Liver (tissue), 8 donors: ENCODE measurements at regions not wholly inside any gene's neighbourhood (a gene's known extent, or its start where the extent isn't known, plus 50 kb on each side); places are given as distances from the start of the nearest gene placed in this dataset.

ENCODE experiments used
- DNase-seq: peaks from one replicate; pipeline ENCODE4 v3.0.0-alpha.2; 2017; ENCODE audit warnings: low spot score
- H3K27ac ChIP-seq, 2 donors: one replicate each; pipeline ENCODE4 v1.7.0; 2013; ENCODE audit warnings: inconsistent platforms in 2 of 2, low read length in 2 of 2, control low read depth in 1 of 2, low read depth in 1 of 2, mild to moderate bottlenecking in 1 of 2
- H3K27me3 ChIP-seq, 4 donors: one replicate each; pipeline versions ENCODE4 v1.6.1 to v1.7.0; 2013; ENCODE audit warnings: low read length in 3 of 4, inconsistent platforms in 1 of 4, mild to moderate bottlenecking in 1 of 4, moderate library complexity in 1 of 4; ENCODE audit not compliant: control insufficient read depth in 4 of 4, insufficient read depth in 4 of 4
- H3K36me3 ChIP-seq, 4 donors: one replicate each; pipeline versions ENCODE4 v1.6.1 to v1.7.0; 2013; ENCODE audit warnings: low read length in 3 of 4, mild to moderate bottlenecking in 3 of 4, low read depth in 1 of 4, moderate library complexity in 1 of 4; ENCODE audit not compliant: control insufficient read depth in 4 of 4, insufficient read depth in 3 of 4
- H3K4me1 ChIP-seq, 4 donors: one replicate each; pipeline versions ENCODE4 v1.6.1 to v1.7.0; 2013; ENCODE audit warnings: low read length in 3 of 4, mild to moderate bottlenecking in 3 of 4, moderate library complexity in 1 of 4; ENCODE audit not compliant: control insufficient read depth in 4 of 4, insufficient read depth in 4 of 4
- H3K4me3 ChIP-seq, 3 donors: one replicate each; pipeline versions ENCODE4 v1.6.1 to v1.7.0; 2013; ENCODE audit warnings: low read length in 3 of 3, control low read depth in 1 of 3, low read depth in 1 of 3, mild to moderate bottlenecking in 1 of 3
- H3K9ac ChIP-seq, 2 donors: one replicate each; pipeline ENCODE4 v1.7.0; 2013; ENCODE audit warnings: low read length in 2 of 2, mild to moderate bottlenecking in 2 of 2, moderate library complexity in 2 of 2, control low read depth in 1 of 2, low read depth in 1 of 2
- H3K9me3 ChIP-seq, 4 donors: one replicate each; pipeline versions ENCODE4 v1.6.1 to v1.7.0; 2013; ENCODE audit warnings: low read length in 3 of 4; ENCODE audit not compliant: control insufficient read depth in 4 of 4
- EGR1 ChIP-seq, 2 donors: IDR thresholded peaks; 2 replicates each; pipeline ENCODE4 v1.6.1; 2016 to 2018; ENCODE audit warnings: antibody characterized with exemption in 2 of 2, low read depth in 2 of 2
- FOXA2 ChIP-seq: IDR thresholded peaks from 2 replicates; pipeline ENCODE4 v1.6.1; 2016; ENCODE audit warnings: antibody characterized with exemption
- HNF4A ChIP-seq, 2 donors: conservative IDR thresholded peaks; 2 replicates each; pipeline ENCODE4 v1.6.1; 2016; ENCODE audit warnings: antibody characterized with exemption in 2 of 2, mild to moderate bottlenecking in 2 of 2
- HNF4G ChIP-seq: IDR thresholded peaks from 2 replicates; pipeline ENCODE4 v1.6.1; 2016; ENCODE audit warnings: antibody characterized with exemption
- JUND ChIP-seq, 2 donors: IDR thresholded peaks; 2 replicates each; pipeline ENCODE4 v1.6.1; 2016; ENCODE audit warnings: antibody characterized with exemption in 2 of 2
- RAD21 ChIP-seq, 2 donors: IDR thresholded peaks; 2 replicates each; pipeline ENCODE4 v1.6.1; 2016; ENCODE audit warnings: antibody characterized with exemption in 2 of 2, mild to moderate bottlenecking in 2 of 2
- SP1 ChIP-seq: IDR thresholded peaks from 2 replicates; pipeline ENCODE4 v1.6.1; 2018; ENCODE audit warnings: antibody characterized with exemption, mild to moderate bottlenecking
- YY1 ChIP-seq: IDR thresholded peaks from 2 replicates; pipeline ENCODE4 v1.6.1; 2016; ENCODE audit warnings: antibody characterized with exemption, mild to moderate bottlenecking
- WGBS: extraction: QIAGEN DNeasy Blood & Tissue Kit; methylation state at CpG from one replicate; pipeline ENCODE4 v1.1.7; 2013; 5-methylcytosine and 5-hydroxymethylcytosine counted together
- TF ChIP-seq, protein P1 (sequence below): fragments of 150-350 bp; IDR thresholded peaks from 2 replicates; pipeline ENCODE4 v1.5.1; 2017; ENCODE audit warnings: improper control_type of control experiment, low read depth, low read length; ENCODE audit not compliant: missing input control
- TF ChIP-seq, protein P2 (sequence below): IDR thresholded peaks from 2 replicates; pipeline ENCODE4 v1.6.1; 2016; ENCODE audit warnings: antibody characterized with exemption, mild to moderate bottlenecking
- TF ChIP-seq, protein P3 (sequence below): IDR thresholded peaks from 2 replicates; pipeline ENCODE4 v1.6.1; 2016; ENCODE audit warnings: antibody characterized with exemption
- TF ChIP-seq, protein P4 (sequence below): IDR thresholded peaks from 2 replicates; pipeline ENCODE4 v1.6.1; 2016; ENCODE audit warnings: antibody characterized with exemption
- donor health status: healthy.
- donor health status: healthy.
- donor health status: healthy.
- donor health status: healthy.
- donor health status: healthy.

DNA sequence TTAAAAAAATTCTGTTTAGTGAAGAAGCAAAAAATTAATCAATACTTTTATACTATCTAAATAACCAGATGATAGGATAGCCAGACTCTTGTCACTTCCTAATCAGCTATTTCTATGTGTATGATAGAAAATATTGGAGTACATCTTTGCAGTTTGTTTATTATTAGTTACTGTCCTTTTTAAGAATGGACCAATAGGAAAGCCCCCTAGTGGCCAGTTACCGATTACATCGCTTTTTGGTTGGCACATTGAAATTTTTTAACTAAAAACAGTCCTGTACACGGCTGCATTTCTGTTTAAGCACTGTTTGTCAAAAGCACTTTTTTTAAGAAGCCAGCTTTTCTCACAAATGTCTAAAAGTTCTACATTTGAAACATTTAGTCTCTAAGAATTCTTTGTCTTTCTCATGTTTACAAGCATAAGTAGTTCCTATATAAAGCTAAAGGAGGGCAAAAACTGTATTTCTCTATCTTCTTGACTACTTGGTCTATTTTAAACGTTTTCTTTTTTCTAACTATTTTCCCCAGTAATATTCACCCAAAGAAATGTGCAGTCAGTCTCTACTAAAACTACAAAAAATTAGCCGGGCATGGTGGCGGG is 253.2 kb upstream of the LRTM1 start:
- WGBS = 35% methylated on average over 6 of the region's 6 CpGs
- no peak overlapping the region for H3K27ac ChIP-seq
- TF ChIP-seq, protein P1, sequence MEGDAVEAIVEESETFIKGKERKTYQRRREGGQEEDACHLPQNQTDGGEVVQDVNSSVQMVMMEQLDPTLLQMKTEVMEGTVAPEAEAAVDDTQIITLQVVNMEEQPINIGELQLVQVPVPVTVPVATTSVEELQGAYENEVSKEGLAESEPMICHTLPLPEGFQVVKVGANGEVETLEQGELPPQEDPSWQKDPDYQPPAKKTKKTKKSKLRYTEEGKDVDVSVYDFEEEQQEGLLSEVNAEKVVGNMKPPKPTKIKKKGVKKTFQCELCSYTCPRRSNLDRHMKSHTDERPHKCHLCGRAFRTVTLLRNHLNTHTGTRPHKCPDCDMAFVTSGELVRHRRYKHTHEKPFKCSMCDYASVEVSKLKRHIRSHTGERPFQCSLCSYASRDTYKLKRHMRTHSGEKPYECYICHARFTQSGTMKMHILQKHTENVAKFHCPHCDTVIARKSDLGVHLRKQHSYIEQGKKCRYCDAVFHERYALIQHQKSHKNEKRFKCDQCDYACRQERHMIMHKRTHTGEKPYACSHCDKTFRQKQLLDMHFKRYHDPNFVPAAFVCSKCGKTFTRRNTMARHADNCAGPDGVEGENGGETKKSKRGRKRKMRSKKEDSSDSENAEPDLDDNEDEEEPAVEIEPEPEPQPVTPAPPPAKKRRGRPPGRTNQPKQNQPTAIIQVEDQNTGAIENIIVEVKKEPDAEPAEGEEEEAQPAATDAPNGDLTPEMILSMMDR = peak; percentile 60
- TF ChIP-seq HNF4A (conservative IDR thresholded peaks at IDR 0.05) (no peak), RAD21 (IDR thresholded peaks at IDR 0.05) (peak; percentile 69 to 71)
- H3K27me3 ChIP-seq = peaks cover 0 to 15% (median 1%) of the 10 kb centered on the region in 4 donors
- no peak overlapping the region for H3K9ac ChIP-seq
- H3K4me3 ChIP-seq = no peak overlapping the region
- no peak for DNase-seq
- no peaks in the 10 kb centered on the region for H3K4me1 ChIP-seq
- no peaks in the 10 kb centered on the region for H3K36me3 ChIP-seq
- H3K9me3 ChIP-seq = no peaks in the 10 kb centered on the region

DNA sequence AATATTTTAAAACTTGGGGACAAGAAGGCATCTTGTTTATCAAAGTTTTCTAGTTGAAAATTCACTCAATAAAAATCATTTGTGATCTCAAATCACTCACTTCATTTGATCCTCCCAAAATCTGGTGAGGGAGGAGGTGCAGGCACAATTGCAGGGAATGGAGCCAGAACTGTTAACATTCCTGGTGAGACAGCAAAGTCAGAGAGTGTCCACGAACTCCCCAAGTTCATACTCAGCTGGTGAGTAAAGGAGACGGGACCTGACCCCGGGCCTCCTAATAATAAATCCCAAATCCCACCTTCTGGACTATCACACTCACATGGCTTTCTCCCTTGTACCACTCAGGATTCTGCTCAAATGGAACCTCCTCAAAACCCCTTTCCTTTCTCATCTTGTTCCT is 252.3 kb upstream of the LRTM1 start:
- no peak overlapping the region for H3K27ac ChIP-seq
- no peak overlapping the region for H3K9ac ChIP-seq
- no peaks in the 10 kb centered on the region for H3K36me3 ChIP-seq
- no peak for DNase-seq
- no peaks in the 10 kb centered on the region for H3K4me1 ChIP-seq
- TF ChIP-seq HNF4A (conservative IDR thresholded peaks at IDR 0.05) (no peak), YY1 (no peak), HNF4G (no peak), FOXA2 (no peak), SP1 (no peak), EGR1 (IDR thresholded peaks at IDR 0.05; ENCODE audit: low read depth in 2 of 2) (no peak), JUND (IDR thresholded peaks at IDR 0.05) (no peak)
- TF ChIP-seq, protein P2, sequence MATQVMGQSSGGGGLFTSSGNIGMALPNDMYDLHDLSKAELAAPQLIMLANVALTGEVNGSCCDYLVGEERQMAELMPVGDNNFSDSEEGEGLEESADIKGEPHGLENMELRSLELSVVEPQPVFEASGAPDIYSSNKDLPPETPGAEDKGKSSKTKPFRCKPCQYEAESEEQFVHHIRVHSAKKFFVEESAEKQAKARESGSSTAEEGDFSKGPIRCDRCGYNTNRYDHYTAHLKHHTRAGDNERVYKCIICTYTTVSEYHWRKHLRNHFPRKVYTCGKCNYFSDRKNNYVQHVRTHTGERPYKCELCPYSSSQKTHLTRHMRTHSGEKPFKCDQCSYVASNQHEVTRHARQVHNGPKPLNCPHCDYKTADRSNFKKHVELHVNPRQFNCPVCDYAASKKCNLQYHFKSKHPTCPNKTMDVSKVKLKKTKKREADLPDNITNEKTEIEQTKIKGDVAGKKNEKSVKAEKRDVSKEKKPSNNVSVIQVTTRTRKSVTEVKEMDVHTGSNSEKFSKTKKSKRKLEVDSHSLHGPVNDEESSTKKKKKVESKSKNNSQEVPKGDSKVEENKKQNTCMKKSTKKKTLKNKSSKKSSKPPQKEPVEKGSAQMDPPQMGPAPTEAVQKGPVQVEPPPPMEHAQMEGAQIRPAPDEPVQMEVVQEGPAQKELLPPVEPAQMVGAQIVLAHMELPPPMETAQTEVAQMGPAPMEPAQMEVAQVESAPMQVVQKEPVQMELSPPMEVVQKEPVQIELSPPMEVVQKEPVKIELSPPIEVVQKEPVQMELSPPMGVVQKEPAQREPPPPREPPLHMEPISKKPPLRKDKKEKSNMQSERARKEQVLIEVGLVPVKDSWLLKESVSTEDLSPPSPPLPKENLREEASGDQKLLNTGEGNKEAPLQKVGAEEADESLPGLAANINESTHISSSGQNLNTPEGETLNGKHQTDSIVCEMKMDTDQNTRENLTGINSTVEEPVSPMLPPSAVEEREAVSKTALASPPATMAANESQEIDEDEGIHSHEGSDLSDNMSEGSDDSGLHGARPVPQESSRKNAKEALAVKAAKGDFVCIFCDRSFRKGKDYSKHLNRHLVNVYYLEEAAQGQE = no peak
- TF ChIP-seq, protein P3, sequence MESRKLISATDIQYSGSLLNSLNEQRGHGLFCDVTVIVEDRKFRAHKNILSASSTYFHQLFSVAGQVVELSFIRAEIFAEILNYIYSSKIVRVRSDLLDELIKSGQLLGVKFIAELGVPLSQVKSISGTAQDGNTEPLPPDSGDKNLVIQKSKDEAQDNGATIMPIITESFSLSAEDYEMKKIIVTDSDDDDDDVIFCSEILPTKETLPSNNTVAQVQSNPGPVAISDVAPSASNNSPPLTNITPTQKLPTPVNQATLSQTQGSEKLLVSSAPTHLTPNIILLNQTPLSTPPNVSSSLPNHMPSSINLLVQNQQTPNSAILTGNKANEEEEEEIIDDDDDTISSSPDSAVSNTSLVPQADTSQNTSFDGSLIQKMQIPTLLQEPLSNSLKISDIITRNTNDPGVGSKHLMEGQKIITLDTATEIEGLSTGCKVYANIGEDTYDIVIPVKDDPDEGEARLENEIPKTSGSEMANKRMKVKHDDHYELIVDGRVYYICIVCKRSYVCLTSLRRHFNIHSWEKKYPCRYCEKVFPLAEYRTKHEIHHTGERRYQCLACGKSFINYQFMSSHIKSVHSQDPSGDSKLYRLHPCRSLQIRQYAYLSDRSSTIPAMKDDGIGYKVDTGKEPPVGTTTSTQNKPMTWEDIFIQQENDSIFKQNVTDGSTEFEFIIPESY = no peak
- TF ChIP-seq, protein P1 = no peak
- TF ChIP-seq, protein P4, sequence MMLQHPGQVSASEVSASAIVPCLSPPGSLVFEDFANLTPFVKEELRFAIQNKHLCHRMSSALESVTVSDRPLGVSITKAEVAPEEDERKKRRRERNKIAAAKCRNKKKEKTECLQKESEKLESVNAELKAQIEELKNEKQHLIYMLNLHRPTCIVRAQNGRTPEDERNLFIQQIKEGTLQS = no peak
- 74% methylated on average over 3 of the region's 3 CpGs for WGBS
- peaks cover 0 to 15% (median 2%) of the 10 kb centered on the region in 4 donors for H3K27me3 ChIP-seq
- no peak overlapping the region for H3K4me3 ChIP-seq
- no peaks in the 10 kb centered on the region for H3K9me3 ChIP-seq
